GM12865 (cell line): ENCODE measurements at regions not wholly inside any gene's neighbourhood (a gene's known extent, or its start where the extent isn't known, plus 50 kb on each side); places are given as distances from the start of the nearest gene placed in this dataset.

ENCODE experiments used
- DNase-seq: peaks from one replicate; pipeline ENCODE4 v3.0.0; 2010; ENCODE audit warnings: low read depth
- H3K4me3 ChIP-seq: 2 replicates; pipeline ENCODE4 v1.5.1; 2011; ENCODE audit warnings: mild to moderate bottlenecking, low read depth, low read length, control low read depth
- TF ChIP-seq, protein P1 (sequence below): IDR thresholded peaks from 2 replicates; pipeline ENCODE4 v1.5.1; 2011; ENCODE audit warnings: low read length, control low read depth, low read depth, inconsistent platforms; ENCODE audit not compliant: insufficient read depth; ENCODE audit errors: missing control alignments

DNA sequence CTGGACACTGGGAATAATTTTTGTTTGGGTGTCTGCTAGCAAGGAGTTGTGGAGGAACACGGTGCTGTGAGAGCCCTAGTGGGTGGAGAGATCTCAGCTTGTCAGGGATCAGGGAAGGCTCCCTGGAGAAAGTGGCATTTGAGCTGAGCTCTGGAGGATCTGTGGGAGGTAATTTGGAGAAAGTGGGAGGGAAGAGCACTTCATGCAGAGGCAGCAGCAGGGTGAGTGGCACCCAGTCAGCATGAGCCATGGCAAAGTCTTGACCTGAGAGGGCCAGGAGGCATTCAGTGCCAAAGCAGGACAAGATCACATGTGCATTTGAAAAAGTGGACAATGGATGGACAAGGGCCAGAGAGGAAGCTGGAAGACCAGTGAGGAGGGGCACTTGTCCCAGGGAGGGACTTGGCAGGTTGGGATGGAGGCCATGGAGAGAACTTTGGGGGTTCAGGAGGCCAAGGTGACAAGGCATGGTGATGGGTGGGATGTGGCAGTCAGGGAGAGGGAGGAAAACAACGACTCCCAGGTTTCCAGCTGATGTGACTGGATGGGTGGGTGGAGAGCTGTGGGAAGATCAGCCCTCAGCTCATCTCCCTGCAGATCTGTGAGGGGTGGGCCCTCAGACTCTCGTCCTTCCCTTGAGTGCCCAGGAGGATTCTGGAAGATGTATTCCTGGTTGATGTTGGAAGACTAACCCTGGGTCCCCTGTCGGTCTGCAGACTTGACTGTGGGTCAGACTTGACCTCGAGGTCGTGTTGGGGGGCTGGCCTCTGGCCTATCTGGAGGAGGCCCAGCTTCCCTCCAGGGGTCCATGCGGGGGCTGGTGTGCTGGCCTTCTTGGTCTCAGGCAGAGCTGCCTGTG is 68.9 kb upstream of the PITX1 start:
- H3K4me3 ChIP-seq = no peak overlapping the region

DNA sequence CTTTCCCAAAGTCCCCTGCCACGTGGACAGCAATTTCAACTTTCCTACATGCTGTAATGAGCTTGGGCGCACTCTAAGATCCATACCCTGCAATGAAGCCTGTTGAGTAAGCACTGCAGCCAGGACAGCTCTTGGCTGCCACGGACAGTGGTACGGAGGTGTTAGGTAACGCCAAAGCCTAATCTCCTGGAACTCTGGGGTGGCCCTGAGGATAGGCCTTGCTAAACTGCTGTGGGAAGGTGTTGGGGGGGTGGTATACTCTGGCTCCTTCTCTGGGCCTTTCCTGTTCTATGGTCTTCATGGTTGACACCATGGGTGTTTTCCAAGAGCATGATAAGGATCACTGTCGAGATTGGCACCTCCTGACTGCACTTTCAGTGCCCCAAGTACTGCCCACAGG is 66.4 kb upstream of the PITX1 start:
- no peak for DNase-seq
- no peak overlapping the region for H3K4me3 ChIP-seq
- TF ChIP-seq, protein P1, sequence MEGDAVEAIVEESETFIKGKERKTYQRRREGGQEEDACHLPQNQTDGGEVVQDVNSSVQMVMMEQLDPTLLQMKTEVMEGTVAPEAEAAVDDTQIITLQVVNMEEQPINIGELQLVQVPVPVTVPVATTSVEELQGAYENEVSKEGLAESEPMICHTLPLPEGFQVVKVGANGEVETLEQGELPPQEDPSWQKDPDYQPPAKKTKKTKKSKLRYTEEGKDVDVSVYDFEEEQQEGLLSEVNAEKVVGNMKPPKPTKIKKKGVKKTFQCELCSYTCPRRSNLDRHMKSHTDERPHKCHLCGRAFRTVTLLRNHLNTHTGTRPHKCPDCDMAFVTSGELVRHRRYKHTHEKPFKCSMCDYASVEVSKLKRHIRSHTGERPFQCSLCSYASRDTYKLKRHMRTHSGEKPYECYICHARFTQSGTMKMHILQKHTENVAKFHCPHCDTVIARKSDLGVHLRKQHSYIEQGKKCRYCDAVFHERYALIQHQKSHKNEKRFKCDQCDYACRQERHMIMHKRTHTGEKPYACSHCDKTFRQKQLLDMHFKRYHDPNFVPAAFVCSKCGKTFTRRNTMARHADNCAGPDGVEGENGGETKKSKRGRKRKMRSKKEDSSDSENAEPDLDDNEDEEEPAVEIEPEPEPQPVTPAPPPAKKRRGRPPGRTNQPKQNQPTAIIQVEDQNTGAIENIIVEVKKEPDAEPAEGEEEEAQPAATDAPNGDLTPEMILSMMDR = no peak

More for the DNA sequence above, 68.9 kb upstream of the PITX1 start:
- TF ChIP-seq, protein P1 = no peak
- DNase-seq = no peak

DNA sequence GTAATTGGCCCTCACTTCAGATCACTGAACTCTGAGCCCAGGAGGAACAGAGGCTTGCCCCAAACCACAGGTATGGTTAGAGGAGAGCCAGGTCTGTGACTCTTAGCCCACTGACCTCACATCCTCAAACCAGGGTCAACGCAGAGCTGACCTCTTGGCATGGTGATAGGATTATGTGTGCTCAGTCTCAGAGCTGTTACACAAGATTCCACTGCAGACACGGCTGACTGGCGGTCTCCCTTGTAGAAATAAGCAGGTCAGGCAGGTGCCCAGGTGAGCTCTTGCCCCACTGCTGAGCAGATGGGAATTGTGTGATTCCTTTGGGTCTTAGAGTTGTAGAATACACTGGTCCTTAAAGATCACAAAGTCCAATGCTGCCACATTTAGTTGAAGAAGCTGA is 66.0 kb upstream of the PITX1 start:
- TF ChIP-seq, protein P1 = no peak
- H3K4me3 ChIP-seq = no peak overlapping the region
- no peak for DNase-seq

DNA sequence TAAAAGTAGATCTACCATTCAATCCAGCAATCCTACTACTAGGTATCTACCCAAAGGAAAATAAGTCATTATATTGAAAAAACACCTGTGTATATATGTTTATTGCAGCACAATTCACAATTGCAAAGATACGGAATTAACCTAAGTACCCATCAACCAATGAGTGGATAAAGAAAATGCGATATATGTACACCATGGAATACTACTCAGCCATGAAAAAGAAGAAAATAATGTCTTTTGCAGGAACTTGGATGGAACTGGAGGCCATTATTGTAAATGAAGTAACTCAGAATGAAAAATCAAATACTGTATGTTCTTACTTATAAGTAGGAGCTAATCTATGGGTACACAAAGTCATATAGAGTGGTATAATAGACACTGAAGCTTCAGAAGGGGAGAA is 63.4 kb upstream of the PITX1 start:
- DNase-seq = no peak
- TF ChIP-seq, protein P1 = no peak
- no peak overlapping the region for H3K4me3 ChIP-seq

DNA sequence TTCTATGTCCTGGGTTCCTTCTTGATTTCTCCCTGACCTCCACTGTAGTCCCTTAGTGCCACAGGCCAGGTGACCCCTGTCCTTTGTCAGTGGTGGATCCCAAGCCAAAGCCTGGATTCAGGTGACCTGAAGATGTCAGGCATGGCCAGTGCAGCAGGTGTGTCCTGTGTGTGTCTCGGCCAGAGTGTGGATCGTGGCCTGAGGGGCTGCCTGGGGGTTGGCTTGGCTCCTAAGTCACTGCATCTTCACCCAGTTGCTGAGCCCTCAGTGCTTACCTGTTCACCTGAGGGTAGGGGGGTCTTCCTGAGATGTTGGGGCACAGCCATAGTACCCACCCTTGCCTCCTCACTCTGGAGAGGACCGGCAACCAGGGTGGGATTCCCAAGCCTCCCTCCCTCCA is 61.8 kb upstream of the PITX1 start:
- no peak for DNase-seq
- H3K4me3 ChIP-seq = no peak overlapping the region
- TF ChIP-seq, protein P1 = no peak

DNA sequence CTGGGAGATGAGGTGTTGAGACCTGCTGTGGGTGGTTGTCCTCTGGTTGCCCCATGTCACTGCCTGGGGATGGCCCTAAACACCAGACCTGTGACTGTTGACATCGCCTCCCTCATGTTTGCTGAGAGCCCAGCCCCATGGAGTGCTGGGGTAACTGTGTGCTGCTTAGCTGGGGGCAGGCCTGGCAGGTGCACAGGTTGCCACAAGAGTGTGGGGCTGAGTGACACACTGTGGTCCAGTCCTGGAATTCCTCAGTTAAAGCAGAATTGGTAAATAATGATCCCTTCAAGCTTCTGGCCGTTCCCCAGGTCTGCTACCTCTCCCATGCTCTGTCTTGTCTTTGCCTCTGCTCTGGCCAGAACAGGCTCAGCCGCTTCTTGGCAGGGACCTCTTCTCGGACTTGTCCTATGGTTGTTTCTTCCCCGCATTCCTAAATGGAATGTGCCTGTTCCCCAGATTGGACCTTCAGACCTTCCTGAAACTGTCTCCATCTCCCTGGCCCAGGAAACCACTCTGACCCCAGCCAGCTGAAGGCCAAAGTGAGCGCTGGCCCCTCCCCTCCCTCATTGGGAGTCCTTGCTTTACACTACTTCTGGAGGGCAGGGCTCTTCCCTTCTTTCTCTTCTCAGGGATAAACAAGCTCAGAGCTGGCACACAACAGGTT is 61.2 kb upstream of the PITX1 start:
- TF ChIP-seq, protein P1 = no peak
- no peak overlapping the region for H3K4me3 ChIP-seq
- no peak for DNase-seq
